ENCODE measurements at regions not wholly inside any gene's neighbourhood (a gene's known extent, or its start where the extent isn't known, plus 50 kb on each side); places are given as distances from the start of the nearest gene placed in this dataset.

- TF ChIP-seq GATA2 (IDR thresholded peaks at IDR 0.05; ENCODE audit: low read depth, low read length) (no peak), GATA3 (IDR thresholded peaks at IDR 0.05; ENCODE audit: low read depth, low read length) (no peak)
These were observed 112.7 kb upstream of the FST start for GRCh38 chr5:53367727-53368126.

Measured in SH-SY5Y (cell line).